ENCODE measurements at regions not wholly inside any gene's neighbourhood (a gene's known extent, or its start where the extent isn't known, plus 50 kb on each side); places are given as distances from the start of the nearest gene placed in this dataset.

DNA sequence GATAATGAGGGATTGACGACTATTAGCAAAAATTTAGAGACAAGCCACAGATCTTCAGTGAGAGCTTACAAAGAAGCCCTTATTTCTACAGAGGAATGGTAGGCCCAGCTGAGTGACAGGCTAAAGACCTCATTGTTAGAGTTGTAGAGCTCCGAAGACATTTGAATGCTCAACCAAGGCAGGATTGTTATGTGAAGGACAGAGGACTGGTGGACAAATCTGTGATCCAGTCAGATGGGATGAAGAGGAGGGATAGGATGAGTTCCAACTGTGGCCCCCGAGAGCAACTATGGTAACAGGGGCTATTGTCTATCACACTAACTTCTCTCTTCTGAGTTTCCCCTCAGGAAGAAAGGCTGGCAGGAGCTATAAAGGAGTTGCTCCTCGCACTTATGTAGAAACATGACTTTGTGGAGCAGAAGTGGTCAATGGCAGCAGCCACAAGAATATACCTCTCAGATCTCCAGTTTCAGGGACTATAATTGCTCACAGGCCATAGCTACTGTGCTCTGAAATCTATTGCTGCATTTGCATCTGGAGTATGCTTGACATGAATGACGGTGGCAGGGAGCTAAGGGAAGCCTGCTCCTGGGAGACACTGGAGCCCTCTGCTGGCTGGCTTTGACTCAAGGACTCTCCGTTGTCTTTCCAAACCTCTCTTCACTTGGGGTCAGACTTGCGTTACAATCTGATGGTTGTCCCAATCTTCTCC, 50.3 kb upstream of the GREB1L start:
- H3K4me3 ChIP-seq (replicated peaks; ENCODE audit: low read depth, low read length), result no peak overlapping the region
- TF ChIP-seq, protein P1, sequence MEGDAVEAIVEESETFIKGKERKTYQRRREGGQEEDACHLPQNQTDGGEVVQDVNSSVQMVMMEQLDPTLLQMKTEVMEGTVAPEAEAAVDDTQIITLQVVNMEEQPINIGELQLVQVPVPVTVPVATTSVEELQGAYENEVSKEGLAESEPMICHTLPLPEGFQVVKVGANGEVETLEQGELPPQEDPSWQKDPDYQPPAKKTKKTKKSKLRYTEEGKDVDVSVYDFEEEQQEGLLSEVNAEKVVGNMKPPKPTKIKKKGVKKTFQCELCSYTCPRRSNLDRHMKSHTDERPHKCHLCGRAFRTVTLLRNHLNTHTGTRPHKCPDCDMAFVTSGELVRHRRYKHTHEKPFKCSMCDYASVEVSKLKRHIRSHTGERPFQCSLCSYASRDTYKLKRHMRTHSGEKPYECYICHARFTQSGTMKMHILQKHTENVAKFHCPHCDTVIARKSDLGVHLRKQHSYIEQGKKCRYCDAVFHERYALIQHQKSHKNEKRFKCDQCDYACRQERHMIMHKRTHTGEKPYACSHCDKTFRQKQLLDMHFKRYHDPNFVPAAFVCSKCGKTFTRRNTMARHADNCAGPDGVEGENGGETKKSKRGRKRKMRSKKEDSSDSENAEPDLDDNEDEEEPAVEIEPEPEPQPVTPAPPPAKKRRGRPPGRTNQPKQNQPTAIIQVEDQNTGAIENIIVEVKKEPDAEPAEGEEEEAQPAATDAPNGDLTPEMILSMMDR (IDR thresholded peaks at IDR 0.05; ENCODE audit: low read length, missing control alignments), result peak; percentile 87
- DNase-seq (ENCODE audit: low read depth), result peak; percentile 67
